Neural cell (in vitro differentiated cells): ENCODE measurements at regions not wholly inside any gene's neighbourhood (a gene's known extent, or its start where the extent isn't known, plus 50 kb on each side); places are given as distances from the start of the nearest gene placed in this dataset.

Source experiments
- H2AFZ ChIP-seq: fragments of 200-600, 300-800 bp; sonication (generic), shearing (Covaris generic); 2 replicates; pipeline ENCODE4 v1.6.0; 2014; ENCODE audit warnings: low read depth, mild to moderate bottlenecking, antibody characterized with exemption, low read length, moderate library complexity
- H3F3A ChIP-seq: fragments of 200-600 bp; shearing (Covaris generic); 2 replicates; pipeline ENCODE4 v1.6.1; 2016; ENCODE audit warnings: mild to moderate bottlenecking, moderate library complexity, mixed read lengths, antibody characterized with exemption, low read length; ENCODE audit not compliant: insufficient read depth, poor library complexity, severe bottlenecking
- H3K27ac ChIP-seq: fragments of 200-600, 300-800 bp; sonication (generic), shearing (Covaris generic); 2 replicates; pipeline ENCODE4 v1.5.1; 2014; ENCODE audit warnings: mild to moderate bottlenecking, low read length, moderate library complexity
- H3K27me3 ChIP-seq: fragments of 300-800, 200-600 bp; sonication (generic), shearing (Covaris generic); 2 replicates; pipeline ENCODE4 v1.6.0; 2014; ENCODE audit warnings: mild to moderate bottlenecking, low read depth, low read length, moderate library complexity; ENCODE audit not compliant: insufficient read depth
- H3K36me3 ChIP-seq: fragments of 300-800, 200-600 bp; sonication (generic), shearing (Covaris generic); 2 replicates; pipeline ENCODE4 v1.5.1; 2014; ENCODE audit warnings: mild to moderate bottlenecking, antibody characterized with exemption, low read length, moderate library complexity; ENCODE audit not compliant: insufficient read depth
- H3K4me2 ChIP-seq: fragments of 300-800, 200-600 bp; sonication (generic), shearing (Covaris generic); 2 replicates; pipeline ENCODE4 v1.6.0; 2014; ENCODE audit warnings: mild to moderate bottlenecking, low read length
- H3K4me3 ChIP-seq: fragments of 300-800, 200-600 bp; sonication (generic), shearing (Covaris generic); 2 replicates; pipeline ENCODE4 v1.5.1; 2014; ENCODE audit warnings: mild to moderate bottlenecking, low read length, moderate library complexity
- H3K79me2 ChIP-seq: fragments of 200-600 bp; shearing (Covaris generic); replicated peaks from 2 replicates; pipeline ENCODE4 v1.6.0; 2014; ENCODE audit warnings: mild to moderate bottlenecking, low read length, moderate library complexity; ENCODE audit not compliant: insufficient read depth
- H3K9ac ChIP-seq: fragments of 300-800, 200-600 bp; sonication (generic), shearing (Covaris generic); 2 replicates; pipeline ENCODE4 v1.6.1; 2016; ENCODE audit warnings: mild to moderate bottlenecking, low read length, mixed read lengths
- H3K9me2 ChIP-seq: fragments of 200-600 bp; shearing (Covaris generic); 2 replicates; pipeline ENCODE4 v1.6.1; 2016; ENCODE audit warnings: mild to moderate bottlenecking, low read length, mixed read lengths; ENCODE audit not compliant: insufficient read depth
- H3K9me3 ChIP-seq: fragments of 200-600, 300-800 bp; sonication (generic), shearing (Covaris generic); 2 replicates; pipeline ENCODE4 v1.6.1; 2016; ENCODE audit warnings: mild to moderate bottlenecking, mixed run types, low read length, moderate library complexity, mixed read lengths
- H4K20me1 ChIP-seq: fragments of 200-600 bp; shearing (Covaris generic); 2 replicates; pipeline ENCODE4 v1.6.1; 2016; ENCODE audit warnings: mild to moderate bottlenecking, mixed run types; ENCODE audit not compliant: insufficient read depth
- CTCF ChIP-seq: fragments of 450-650 bp; IDR thresholded peaks from 2 replicates; pipeline ENCODE4 v1.5.1; 2014; ENCODE audit warnings: antibody characterized with exemption, mild to moderate bottlenecking, moderate library complexity; ENCODE audit not compliant: poor library complexity, severe bottlenecking
- EP300 ChIP-seq: fragments of 450-650 bp; conservative IDR thresholded peaks from 2 replicates; pipeline ENCODE4 v1.6.1; 2014; ENCODE audit warnings: antibody characterized with exemption, mild to moderate bottlenecking, moderate library complexity; ENCODE audit not compliant: poor library complexity, severe bottlenecking
- EZH2 ChIP-seq: fragments of 200-600, 300-800 bp; shearing (Covaris generic), sonication (generic); IDR thresholded peaks from 2 replicates; pipeline ENCODE4 v1.6.1; 2014; ENCODE audit warnings: antibody characterized with exemption, low read length, borderline replicate concordance, mild to moderate bottlenecking; ENCODE audit not compliant: insufficient read depth, poor library complexity, severe bottlenecking
- MXI1 ChIP-seq: fragments of 450-650 bp; conservative IDR thresholded peaks from 2 replicates; pipeline ENCODE4 v1.6.1; 2014; ENCODE audit warnings: antibody characterized with exemption, mild to moderate bottlenecking; ENCODE audit not compliant: poor library complexity, severe bottlenecking
- POLR2AphosphoS5 ChIP-seq: IDR thresholded peaks from 2 replicates; pipeline ENCODE4 v1.6.1; 2012
- RAD21 ChIP-seq: fragments of 450-650 bp; conservative IDR thresholded peaks from 2 replicates; pipeline ENCODE4 v1.6.1; 2014; ENCODE audit warnings: antibody characterized with exemption, mild to moderate bottlenecking, moderate library complexity
- REST ChIP-seq: IDR thresholded peaks from 2 replicates; pipeline ENCODE4 v1.6.1; 2012; ENCODE audit warnings: borderline replicate concordance
- SMC3 ChIP-seq: fragments of 450-650 bp; conservative IDR thresholded peaks from 2 replicates; pipeline ENCODE4 v1.6.1; 2014; ENCODE audit warnings: antibody characterized with exemption, mild to moderate bottlenecking, moderate library complexity; ENCODE audit not compliant: poor library complexity
- TAF1 ChIP-seq: IDR thresholded peaks from 2 replicates; pipeline ENCODE4 v1.6.1; 2012; ENCODE audit warnings: low read depth

- H3K9ac ChIP-seq = no peak overlapping the region
- H4K20me1 ChIP-seq = no peaks in the 10 kb centered on the region
- no peaks in the 10 kb centered on the region for H3F3A ChIP-seq
- no peaks in the 10 kb centered on the region for H3K9me3 ChIP-seq
- H3K27me3 ChIP-seq = no peaks in the 10 kb centered on the region
- TF ChIP-seq POLR2AphosphoS5 = no peak
- TF ChIP-seq REST = no peak
- no peaks in the 10 kb centered on the region for H3K36me3 ChIP-seq
- no peaks in the 10 kb centered on the region for H3K79me2 ChIP-seq
- no peak overlapping the region for H3K4me3 ChIP-seq
- no peaks in the 10 kb centered on the region for H3K9me2 ChIP-seq
- H3K4me2 ChIP-seq = no peak overlapping the region
- no peak overlapping the region for H3K27ac ChIP-seq
- H2AFZ ChIP-seq = no peak overlapping the region
These were observed 320.2 kb upstream of the GRAMD2B start for GRCh38 chr5:126103050-126103449.

- H3K9me2 ChIP-seq = no peaks in the 10 kb centered on the region
- H3F3A ChIP-seq = no peaks in the 10 kb centered on the region
- H3K9me3 ChIP-seq = no peaks in the 10 kb centered on the region
- no peak overlapping the region for H3K4me2 ChIP-seq
- peak overlapping the region; percentile 52 for H3K27ac ChIP-seq
- no peak overlapping the region for H3K9ac ChIP-seq
- no peaks in the 10 kb centered on the region for H3K36me3 ChIP-seq
- H3K4me3 ChIP-seq = no peak overlapping the region
- no peak overlapping the region for H2AFZ ChIP-seq
- no peaks in the 10 kb centered on the region for H4K20me1 ChIP-seq
- TF ChIP-seq POLR2AphosphoS5 (no peak), MXI1 (no peak), TAF1 (no peak), CTCF (no peak), REST (no peak), SMC3 (no peak), EP300 (no peak), RAD21 (no peak), EZH2 (no peak)
- H3K27me3 ChIP-seq = no peaks in the 10 kb centered on the region
- no peaks in the 10 kb centered on the region for H3K79me2 ChIP-seq
These were observed 319.3 kb upstream of the GRAMD2B start for GRCh38 chr5:126103868-126104267.
